Upper lobe of left lung (tissue), 6 donors: ENCODE measurements at regions not wholly inside any gene's neighbourhood (a gene's known extent, or its start where the extent isn't known, plus 50 kb on each side); places are given as distances from the start of the nearest gene placed in this dataset.

Source experiments
- ATAC-seq, 2 donors: fragments of 200-7000 bp; cut with Tn5 transposase; one replicate each; pipeline ENCODE4 v1.9.1; 2022; ENCODE audit warnings: mild to moderate bottlenecking in 2 of 2, moderate library complexity in 2 of 2; ENCODE audit not compliant: low FRiP score in 2 of 2
- DNase-seq, 2 donors: peaks; one replicate each; pipeline ENCODE4 v3.0.0-alpha.2; 2019 to 2020
- H3K27ac ChIP-seq, 4 donors: fragments of 200-600 bp; sonication (generic); one replicate each; pipeline ENCODE4 v1.5.1; 2016 to 2019
- H3K27me3 ChIP-seq, 4 donors: fragments of 200-600 bp; sonication (generic); one replicate each; pipeline ENCODE4 v1.5.1; 2017 to 2019
- H3K36me3 ChIP-seq, 4 donors: fragments of 200-600 bp; sonication (generic); one replicate each; pipeline ENCODE4 v1.5.1; 2016 to 2019
- H3K4me1 ChIP-seq, 4 donors: fragments of 200-600 bp; sonication (generic); one replicate each; pipeline ENCODE4 v1.5.1; 2018 to 2019
- H3K4me3 ChIP-seq, 4 donors: fragments of 200-600 bp; sonication (generic); one replicate each; pipeline ENCODE4 v1.5.1; 2017 to 2019; ENCODE audit warnings: mild to moderate bottlenecking in 2 of 4, moderate library complexity in 1 of 4
- H3K9me3 ChIP-seq, 4 donors: fragments of 200-600 bp; sonication (generic); one replicate each; pipeline ENCODE4 v1.5.1; 2018 to 2019
- CTCF ChIP-seq, 6 experiments: fragments of 450-650 bp in 4 of 6; fragments of 200-600 bp in 2 of 6; sonication (generic) in 2 of 6; IDR thresholded peaks; one replicate each; pipeline ENCODE4 v1.5.1; 2016 to 2019; ENCODE audit warnings: antibody characterized with exemption in 6 of 6
- EP300 ChIP-seq, 4 donors: sonication (generic); formaldehyde crosslinking; IDR thresholded peaks; one replicate each; pipeline ENCODE4 v1.5.1; 2017; ENCODE audit warnings: antibody characterized with exemption in 4 of 4, control low read depth in 2 of 4
- POLR2A ChIP-seq, 4 donors: fragments of 450-650 bp; IDR thresholded peaks; one replicate each; pipeline ENCODE4 v1.5.1; 2016 to 2017; ENCODE audit warnings: antibody characterized with exemption in 4 of 4, mild to moderate bottlenecking in 2 of 4
- POLR2AphosphoS5 ChIP-seq, 2 donors: sonication (generic); formaldehyde crosslinking; IDR thresholded peaks; one replicate each; pipeline ENCODE4 v1.5.1; 2017; ENCODE audit warnings: antibody characterized with exemption in 2 of 2
- WGBS, 2 donors: methylation state at CpG; one replicate each; pipeline ENCODE4 v1.1.5; 2017 to 2018; 5-methylcytosine and 5-hydroxymethylcytosine counted together
- donor health status: DM: no; HTN: no; CAD: no; lungs with moderate emphysema.
- donor health status: DM: no; HTN: yes; CAD: no; lungs with severe emphysema.

- Histone ChIP-seq H3K27ac (no peak overlapping the region), H3K4me1 (no peaks in the 10 kb centered on the region), H3K27me3 (no peaks in the 10 kb centered on the region), H3K9me3 (peaks cover 0 to 4% (median 0%) of the 10 kb centered on the region in 4 donors), H3K4me3 (no peak overlapping the region), H3K36me3 (no peaks in the 10 kb centered on the region)
- DNase-seq (no peak), ATAC-seq (no peak)
- 88 to 89% methylated on average over 19 of the region's 19 CpGs for WGBS, 2 donors
- TF ChIP-seq POLR2A (IDR thresholded peaks at IDR 0.05), result no peak
- TF ChIP-seq CTCF (IDR thresholded peaks at IDR 0.05), result no peak
- TF ChIP-seq POLR2AphosphoS5 (IDR thresholded peaks at IDR 0.05), result no peak
- TF ChIP-seq EP300 (IDR thresholded peaks at IDR 0.05), result no peak
Measured at GRCh38 chr10:124229201-124229988, 136.0 kb upstream of the CHST15 start.

- Histone ChIP-seq H3K36me3 (no peaks in the 10 kb centered on the region), H3K9me3 (peaks cover 0 to 4% (median 0%) of the 10 kb centered on the region in 4 donors), H3K4me3 (no peak overlapping the region), H3K27ac (no peak overlapping the region), H3K4me1 (no peaks in the 10 kb centered on the region), H3K27me3 (no peaks in the 10 kb centered on the region)
- WGBS, 2 donors, result 84% methylated on average over 2 of the region's 2 CpGs
- TF ChIP-seq EP300 (IDR thresholded peaks at IDR 0.05), result no peak
- no peak for TF ChIP-seq POLR2A (IDR thresholded peaks at IDR 0.05)
- TF ChIP-seq POLR2AphosphoS5 (IDR thresholded peaks at IDR 0.05), result no peak
- no peak for TF ChIP-seq CTCF (IDR thresholded peaks at IDR 0.05)
- ATAC-seq (no peak), DNase-seq (no peak)
Measured at GRCh38 chr10:124228471-124228870, 135.1 kb upstream of the CHST15 start.

- Histone ChIP-seq H3K9me3 (peaks cover 0 to 4% (median 0%) of the 10 kb centered on the region in 4 donors), H3K4me1 (no peaks in the 10 kb centered on the region), H3K4me3 (no peak overlapping the region), H3K27me3 (no peaks in the 10 kb centered on the region), H3K27ac (no peak overlapping the region), H3K36me3 (no peaks in the 10 kb centered on the region)
- DNase-seq (no peak), ATAC-seq (no peak)
- TF ChIP-seq CTCF (IDR thresholded peaks at IDR 0.05) (no peak), EP300 (IDR thresholded peaks at IDR 0.05) (no peak), POLR2A (IDR thresholded peaks at IDR 0.05) (no peak), POLR2AphosphoS5 (IDR thresholded peaks at IDR 0.05) (no peak)
- 87 to 88% methylated on average over 2 of the region's 2 CpGs for WGBS, 2 donors
Measured at GRCh38 chr10:124227988-124228387, 134.6 kb upstream of the CHST15 start.

- TF ChIP-seq POLR2A (IDR thresholded peaks at IDR 0.05), result no peak
- no peak for TF ChIP-seq POLR2AphosphoS5 (IDR thresholded peaks at IDR 0.05)
- no peak for TF ChIP-seq CTCF (IDR thresholded peaks at IDR 0.05)
- no peak for TF ChIP-seq EP300 (IDR thresholded peaks at IDR 0.05)
- DNase-seq, result no peak
- H3K9me3 ChIP-seq, result peaks cover 0 to 4% (median 0%) of the 10 kb centered on the region in 4 donors
- no peak overlapping the region for H3K27ac ChIP-seq
- H3K36me3 ChIP-seq, result no peaks in the 10 kb centered on the region
- ATAC-seq, result no peak
- no peaks in the 10 kb centered on the region for H3K27me3 ChIP-seq
- 77 to 78% methylated on average over 13 of the region's 13 CpGs for WGBS, 2 donors
- no peaks in the 10 kb centered on the region for H3K4me1 ChIP-seq
- no peak overlapping the region for H3K4me3 ChIP-seq
Measured at GRCh38 chr10:124227055-124227975, 133.9 kb upstream of the CHST15 start.
